SK-N-MC (cell line): ENCODE measurements at regions not wholly inside any gene's neighbourhood (a gene's known extent, or its start where the extent isn't known, plus 50 kb on each side); places are given as distances from the start of the nearest gene placed in this dataset.

Source experiments
- EZH2 ChIP-seq: fragments of 200-600 bp; sonication (generic); IDR thresholded peaks from one replicate; pipeline ENCODE4 v1.6.1; 2017; ENCODE audit warnings: antibody characterized with exemption
- POLR2AphosphoS5 ChIP-seq: IDR thresholded peaks from 2 replicates; pipeline ENCODE4 v1.6.1; 2012; ENCODE audit warnings: mild to moderate bottlenecking, low read depth, low read length, borderline replicate concordance

DNA sequence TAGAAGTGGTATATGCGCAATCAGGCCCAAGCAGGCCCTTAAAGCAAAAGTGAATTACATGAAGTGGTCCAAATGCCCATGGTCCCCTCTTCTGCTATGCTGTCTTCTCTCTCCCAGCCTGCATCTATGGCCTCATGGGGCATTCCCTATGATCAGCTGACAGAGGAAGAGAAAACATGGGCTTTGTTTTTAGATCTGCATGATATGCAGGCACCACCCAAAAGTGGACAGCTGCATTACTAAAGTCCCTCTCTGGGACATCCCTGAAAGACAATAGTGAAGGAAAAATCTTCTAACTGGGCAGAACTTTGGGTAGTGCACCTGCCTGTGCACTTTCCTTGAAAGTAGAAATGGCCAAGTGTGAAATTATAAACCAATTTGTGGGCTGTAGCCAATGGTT is 145.2 kb upstream of the ARID2 start:
- TF ChIP-seq POLR2AphosphoS5: no peak
- TF ChIP-seq EZH2: no peak
